C4-2B (cell line): ENCODE measurements at regions not wholly inside any gene's neighbourhood (a gene's known extent, or its start where the extent isn't known, plus 50 kb on each side); places are given as distances from the start of the nearest gene placed in this dataset.

ENCODE experiments used
- ZFX ChIP-seq: fragments of 450-650 bp; IDR thresholded peaks from 2 replicates; pipeline ENCODE4 v1.6.1; 2017
- TF ChIP-seq, protein P1 (sequence below): fragments of 450-650 bp; conservative IDR thresholded peaks from 2 replicates; pipeline ENCODE4 v1.5.1; 2017; ENCODE audit warnings: mild to moderate bottlenecking

GRCh38 chr2:67135208-67135607, 261.9 kb upstream of the ETAA1 start:
- TF ChIP-seq, protein P1, sequence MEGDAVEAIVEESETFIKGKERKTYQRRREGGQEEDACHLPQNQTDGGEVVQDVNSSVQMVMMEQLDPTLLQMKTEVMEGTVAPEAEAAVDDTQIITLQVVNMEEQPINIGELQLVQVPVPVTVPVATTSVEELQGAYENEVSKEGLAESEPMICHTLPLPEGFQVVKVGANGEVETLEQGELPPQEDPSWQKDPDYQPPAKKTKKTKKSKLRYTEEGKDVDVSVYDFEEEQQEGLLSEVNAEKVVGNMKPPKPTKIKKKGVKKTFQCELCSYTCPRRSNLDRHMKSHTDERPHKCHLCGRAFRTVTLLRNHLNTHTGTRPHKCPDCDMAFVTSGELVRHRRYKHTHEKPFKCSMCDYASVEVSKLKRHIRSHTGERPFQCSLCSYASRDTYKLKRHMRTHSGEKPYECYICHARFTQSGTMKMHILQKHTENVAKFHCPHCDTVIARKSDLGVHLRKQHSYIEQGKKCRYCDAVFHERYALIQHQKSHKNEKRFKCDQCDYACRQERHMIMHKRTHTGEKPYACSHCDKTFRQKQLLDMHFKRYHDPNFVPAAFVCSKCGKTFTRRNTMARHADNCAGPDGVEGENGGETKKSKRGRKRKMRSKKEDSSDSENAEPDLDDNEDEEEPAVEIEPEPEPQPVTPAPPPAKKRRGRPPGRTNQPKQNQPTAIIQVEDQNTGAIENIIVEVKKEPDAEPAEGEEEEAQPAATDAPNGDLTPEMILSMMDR: no peak
- no peak for TF ChIP-seq ZFX
